ENCODE measurements at regions not wholly inside any gene's neighbourhood (a gene's known extent, or its start where the extent isn't known, plus 50 kb on each side); places are given as distances from the start of the nearest gene placed in this dataset.

DNA sequence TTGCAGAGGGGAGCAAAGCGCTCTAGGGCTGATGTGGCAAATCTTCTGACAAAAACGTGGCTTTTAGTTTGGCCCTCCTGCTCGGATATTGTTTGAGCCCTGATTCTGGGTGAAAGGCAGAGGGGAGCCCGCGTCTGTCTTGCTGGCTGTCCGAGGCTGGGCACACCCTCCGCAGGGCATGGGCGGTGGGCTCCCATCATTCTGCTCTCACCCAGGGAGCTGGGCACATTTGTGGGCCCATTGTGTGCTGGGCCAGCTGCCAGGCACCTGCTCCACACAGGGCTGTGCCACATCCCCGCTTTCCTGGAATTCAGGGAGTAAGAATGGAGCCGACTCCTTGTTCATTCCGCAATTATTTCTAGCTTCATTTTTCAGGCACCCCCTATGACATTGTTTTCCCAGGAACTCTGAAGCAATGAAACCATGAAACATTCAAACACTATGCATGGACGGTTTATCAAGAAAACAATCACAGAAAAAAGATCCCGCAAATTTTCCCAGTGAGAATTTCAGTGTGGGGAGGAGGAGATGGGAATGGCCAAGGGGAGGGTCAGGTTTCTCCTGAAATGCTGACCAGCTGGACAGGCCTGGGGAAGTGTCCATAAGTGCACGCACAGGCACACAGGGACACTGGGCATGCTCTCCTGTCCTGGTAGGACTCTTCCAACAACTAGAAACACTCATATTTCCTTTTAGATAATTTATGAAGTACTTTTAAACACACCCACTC is 341.1 kb downstream of the CXCL12 start:
- TF ChIP-seq RXRA (IDR thresholded peaks at IDR 0.05) (no peak), JUND (IDR thresholded peaks at IDR 0.05) (no peak), FOXA1 (IDR thresholded peaks at IDR 0.05) (no peak), YY1 (IDR thresholded peaks at IDR 0.05) (no peak), TAF1 (conservative IDR thresholded peaks at IDR 0.05) (no peak), EGR1 (IDR thresholded peaks at IDR 0.05; ENCODE audit: low read depth in 2 of 2) (no peak), FOXA2 (IDR thresholded peaks at IDR 0.05) (no peak), RAD21 (IDR thresholded peaks at IDR 0.05) (no peak), HNF4A (conservative IDR thresholded peaks at IDR 0.05) (no peak), HNF4G (IDR thresholded peaks at IDR 0.05) (no peak), GABPA (IDR thresholded peaks at IDR 0.05 in 1 of 2, conservative IDR thresholded peaks at IDR 0.05 in 1 of 2) (no peak), NR2F2 (IDR thresholded peaks at IDR 0.05) (no peak), ATF3 (IDR thresholded peaks at IDR 0.05) (no peak)
- TF ChIP-seq, protein P1, sequence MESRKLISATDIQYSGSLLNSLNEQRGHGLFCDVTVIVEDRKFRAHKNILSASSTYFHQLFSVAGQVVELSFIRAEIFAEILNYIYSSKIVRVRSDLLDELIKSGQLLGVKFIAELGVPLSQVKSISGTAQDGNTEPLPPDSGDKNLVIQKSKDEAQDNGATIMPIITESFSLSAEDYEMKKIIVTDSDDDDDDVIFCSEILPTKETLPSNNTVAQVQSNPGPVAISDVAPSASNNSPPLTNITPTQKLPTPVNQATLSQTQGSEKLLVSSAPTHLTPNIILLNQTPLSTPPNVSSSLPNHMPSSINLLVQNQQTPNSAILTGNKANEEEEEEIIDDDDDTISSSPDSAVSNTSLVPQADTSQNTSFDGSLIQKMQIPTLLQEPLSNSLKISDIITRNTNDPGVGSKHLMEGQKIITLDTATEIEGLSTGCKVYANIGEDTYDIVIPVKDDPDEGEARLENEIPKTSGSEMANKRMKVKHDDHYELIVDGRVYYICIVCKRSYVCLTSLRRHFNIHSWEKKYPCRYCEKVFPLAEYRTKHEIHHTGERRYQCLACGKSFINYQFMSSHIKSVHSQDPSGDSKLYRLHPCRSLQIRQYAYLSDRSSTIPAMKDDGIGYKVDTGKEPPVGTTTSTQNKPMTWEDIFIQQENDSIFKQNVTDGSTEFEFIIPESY (IDR thresholded peaks at IDR 0.05): no peak
- TF ChIP-seq, protein P2, sequence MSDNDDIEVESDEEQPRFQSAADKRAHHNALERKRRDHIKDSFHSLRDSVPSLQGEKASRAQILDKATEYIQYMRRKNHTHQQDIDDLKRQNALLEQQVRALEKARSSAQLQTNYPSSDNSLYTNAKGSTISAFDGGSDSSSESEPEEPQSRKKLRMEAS (IDR thresholded peaks at IDR 0.05): no peak
- TF ChIP-seq, protein P3, sequence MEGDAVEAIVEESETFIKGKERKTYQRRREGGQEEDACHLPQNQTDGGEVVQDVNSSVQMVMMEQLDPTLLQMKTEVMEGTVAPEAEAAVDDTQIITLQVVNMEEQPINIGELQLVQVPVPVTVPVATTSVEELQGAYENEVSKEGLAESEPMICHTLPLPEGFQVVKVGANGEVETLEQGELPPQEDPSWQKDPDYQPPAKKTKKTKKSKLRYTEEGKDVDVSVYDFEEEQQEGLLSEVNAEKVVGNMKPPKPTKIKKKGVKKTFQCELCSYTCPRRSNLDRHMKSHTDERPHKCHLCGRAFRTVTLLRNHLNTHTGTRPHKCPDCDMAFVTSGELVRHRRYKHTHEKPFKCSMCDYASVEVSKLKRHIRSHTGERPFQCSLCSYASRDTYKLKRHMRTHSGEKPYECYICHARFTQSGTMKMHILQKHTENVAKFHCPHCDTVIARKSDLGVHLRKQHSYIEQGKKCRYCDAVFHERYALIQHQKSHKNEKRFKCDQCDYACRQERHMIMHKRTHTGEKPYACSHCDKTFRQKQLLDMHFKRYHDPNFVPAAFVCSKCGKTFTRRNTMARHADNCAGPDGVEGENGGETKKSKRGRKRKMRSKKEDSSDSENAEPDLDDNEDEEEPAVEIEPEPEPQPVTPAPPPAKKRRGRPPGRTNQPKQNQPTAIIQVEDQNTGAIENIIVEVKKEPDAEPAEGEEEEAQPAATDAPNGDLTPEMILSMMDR (IDR thresholded peaks at IDR 0.05; ENCODE audit: low read depth, low read length, missing input control): no peak
- H3K27me3 ChIP-seq (ENCODE audit: control insufficient read depth in 4 of 4, insufficient read depth in 4 of 4, low read length in 3 of 4): no peaks in the 10 kb centered on the region
- H3K27ac ChIP-seq (ENCODE audit: low read depth in 1 of 2, low read length in 2 of 2): no peak overlapping the region
- H3K4me1 ChIP-seq (ENCODE audit: control insufficient read depth in 4 of 4, insufficient read depth in 4 of 4, low read length in 3 of 4): peaks cover 0 to 4% (median 0%) of the 10 kb centered on the region in 4 donors
- peaks cover 0 to 2% (median 0%) of the 10 kb centered on the region in 4 donors for H3K9me3 ChIP-seq (ENCODE audit: control insufficient read depth in 4 of 4, low read length in 3 of 4)
- no peak overlapping the region for H3K9ac ChIP-seq (ENCODE audit: low read depth in 1 of 2, low read length in 2 of 2)
- WGBS: 88% methylated on average over 14 of the region's 14 CpGs
- H3K36me3 ChIP-seq (ENCODE audit: control insufficient read depth in 4 of 4, insufficient read depth in 3 of 4, low read depth in 1 of 4, low read length in 3 of 4): no peaks in the 10 kb centered on the region
- H3K4me3 ChIP-seq (ENCODE audit: low read depth in 1 of 3, low read length in 3 of 3): no peak overlapping the region
- no peak for DNase-seq (ENCODE audit: low spot score)

- 75% methylated on average over 9 of the region's 9 CpGs for WGBS
- H3K9me3 ChIP-seq (ENCODE audit: control insufficient read depth in 4 of 4, low read length in 3 of 4): peaks cover 0 to 2% (median 0%) of the 10 kb centered on the region in 4 donors
- no peak for TF ChIP-seq ATF3 (IDR thresholded peaks at IDR 0.05)
- no peak for TF ChIP-seq FOXA2 (IDR thresholded peaks at IDR 0.05)
- no peak for TF ChIP-seq YY1 (IDR thresholded peaks at IDR 0.05)
- no peak for TF ChIP-seq RXRA (IDR thresholded peaks at IDR 0.05)
- no peak for TF ChIP-seq EGR1 (IDR thresholded peaks at IDR 0.05; ENCODE audit: low read depth in 2 of 2)
- TF ChIP-seq, protein P3 (IDR thresholded peaks at IDR 0.05; ENCODE audit: low read depth, low read length, missing input control): no peak
- TF ChIP-seq NR2F2 (IDR thresholded peaks at IDR 0.05): no peak
- TF ChIP-seq TAF1 (conservative IDR thresholded peaks at IDR 0.05): no peak
- TF ChIP-seq REST (IDR thresholded peaks at IDR 0.05): no peak
- no peak for TF ChIP-seq RAD21 (IDR thresholded peaks at IDR 0.05)
- no peak for TF ChIP-seq JUND (IDR thresholded peaks at IDR 0.05)
- no peak for TF ChIP-seq GABPA (IDR thresholded peaks at IDR 0.05 in 1 of 2, conservative IDR thresholded peaks at IDR 0.05 in 1 of 2)
- TF ChIP-seq, protein P2 (IDR thresholded peaks at IDR 0.05): no peak
- no peak for TF ChIP-seq SP1 (IDR thresholded peaks at IDR 0.05)
Observed at GRCh38 chr10:44042926-44043602, 341.8 kb downstream of the CXCL12 start.

More at GRCh38 chr10:44042926-44043602, 341.8 kb downstream of the CXCL12 start:
- no peaks in the 10 kb centered on the region for H3K27me3 ChIP-seq (ENCODE audit: control insufficient read depth in 4 of 4, insufficient read depth in 4 of 4, low read length in 3 of 4)
- H3K9ac ChIP-seq (ENCODE audit: low read depth in 1 of 2, low read length in 2 of 2): no peak overlapping the region
- H3K4me1 ChIP-seq (ENCODE audit: control insufficient read depth in 4 of 4, insufficient read depth in 4 of 4, low read length in 3 of 4): peaks cover 0 to 4% (median 0%) of the 10 kb centered on the region in 4 donors
- H3K36me3 ChIP-seq (ENCODE audit: control insufficient read depth in 4 of 4, insufficient read depth in 3 of 4, low read depth in 1 of 4, low read length in 3 of 4): no peaks in the 10 kb centered on the region
- no peak overlapping the region for H3K27ac ChIP-seq (ENCODE audit: low read depth in 1 of 2, low read length in 2 of 2)
- DNase-seq (ENCODE audit: low spot score): no peak
- H3K4me3 ChIP-seq (ENCODE audit: low read depth in 1 of 3, low read length in 3 of 3): no peak overlapping the region

All from liver (tissue), 8 donors.